Endothelial cell of umbilical vein (primary cell): ENCODE measurements at regions not wholly inside any gene's neighbourhood (a gene's known extent, or its start where the extent isn't known, plus 50 kb on each side); places are given as distances from the start of the nearest gene placed in this dataset.

Experiments
- BruUV-seq: library from RNA; stranded (reverse); fragments of 400-500 nt; replicated peaks from 2 replicates; lab custom pipeline; 2021; lab: Mats Ljungman, UMichigan
- CTCF ChIA-PET: fragments of 300-600, 350-600 bp; sonication (Branson Sonifier 250); formaldehyde crosslinking; loops from one replicate; lab custom pipeline; 2021; ENCODE audit warnings: antibody characterized with exemption, inconsistent platforms; lab: Charles Lee
- POLR2A ChIA-PET: fragments of 300-600, 350-600 bp; sonication (Branson Sonifier 250); formaldehyde crosslinking; loops from one replicate; lab custom pipeline; 2021; ENCODE audit warnings: antibody characterized with exemption, inconsistent platforms; lab: Charles Lee
- DNase-seq: peaks from one replicate; pipeline ENCODE4 v3.0.0-alpha.2; 2011; ENCODE audit warnings: low read depth, low spot score
- FAIRE-seq: peaks from 2 replicates; lab custom pipeline; 2011; peaks lifted over from hg19 to GRCh38; lab: Jason Lieb, UNC
- H2AFZ ChIP-seq: 2 replicates; pipeline ENCODE4 v1.6.0; 2012; ENCODE audit warnings: low read depth, low read length, control low read depth, inconsistent platforms
- H3K27ac ChIP-seq: 2 replicates; pipeline ENCODE4 v1.5.1; 2011; ENCODE audit warnings: low read depth, mild to moderate bottlenecking, control low read depth, low read length, moderate library complexity; ENCODE audit not compliant: insufficient read depth
- H3K27me3 ChIP-seq, 2 experiments: 2 replicates each; pipeline versions ENCODE4 v1.6.0 to v1.6.1; 2011; ENCODE audit warnings: low read length in 2 of 2, mixed read lengths in 1 of 2; ENCODE audit not compliant: control insufficient read depth in 2 of 2, insufficient read depth in 2 of 2
- H3K36me3 ChIP-seq, 2 experiments: 2 replicates in 1 of 2; 3 replicates in 1 of 2; pipeline ENCODE4 v1.5.1; 2011; ENCODE audit warnings: low read length in 2 of 2, mild to moderate bottlenecking in 1 of 2, moderate library complexity in 1 of 2; ENCODE audit not compliant: control insufficient read depth in 2 of 2, insufficient read depth in 2 of 2; ENCODE audit errors: extremely low read depth in 1 of 2
- H3K4me1 ChIP-seq: 3 replicates; pipeline ENCODE4 v1.5.1; 2011; ENCODE audit warnings: mild to moderate bottlenecking, low read length; ENCODE audit not compliant: control insufficient read depth, insufficient read depth; ENCODE audit errors: extremely low read depth
- H3K4me2 ChIP-seq: 2 replicates; pipeline ENCODE4 v1.6.1; 2011; ENCODE audit warnings: low read length, control low read depth, mixed read lengths; ENCODE audit not compliant: insufficient read depth
- H3K4me3 ChIP-seq, 3 experiments: fragments of 200-600 bp in 1 of 3; sonication (generic), shearing (Covaris generic) in 1 of 3; replicated peaks in 1 of 3; 2 replicates each; pipeline ENCODE4 v1.5.1; 2011 to 2016; ENCODE audit warnings: control low read depth in 3 of 3, low read length in 3 of 3, mild to moderate bottlenecking in 2 of 3, inconsistent platforms in 1 of 3, low read depth in 1 of 3, moderate library complexity in 1 of 3; ENCODE audit not compliant: insufficient read depth in 1 of 3
- H3K79me2 ChIP-seq: 2 replicates; pipeline ENCODE4 v1.6.0; 2012; ENCODE audit warnings: low read length, inconsistent platforms; ENCODE audit not compliant: control insufficient read depth, insufficient read depth
- H3K9ac ChIP-seq: replicated peaks from 2 replicates; pipeline ENCODE3; 2011; ENCODE audit warnings: low read length, control low read depth; ENCODE audit not compliant: insufficient read depth; ENCODE audit errors: extremely low read depth
- H3K9me1 ChIP-seq: replicated peaks from 3 replicates; pipeline ENCODE4 v1.6.0; 2011; ENCODE audit warnings: mild to moderate bottlenecking, low read length; ENCODE audit not compliant: control insufficient read depth, insufficient read depth; ENCODE audit errors: extremely low read depth
- H3K9me3 ChIP-seq: replicated peaks from 2 replicates; pipeline ENCODE4 v1.5.1; 2012; ENCODE audit warnings: low read length, inconsistent platforms; ENCODE audit not compliant: control insufficient read depth, insufficient read depth
- H4K20me1 ChIP-seq: replicated peaks from 2 replicates; pipeline ENCODE3; 2011; ENCODE audit warnings: mild to moderate bottlenecking, low read length; ENCODE audit not compliant: control insufficient read depth, insufficient read depth; ENCODE audit errors: extremely low read depth
- EZH2 ChIP-seq: IDR thresholded peaks from 2 replicates; pipeline ENCODE4 v1.6.1; 2012; ENCODE audit warnings: borderline replicate concordance, low read depth, mild to moderate bottlenecking, moderate library complexity, low read length, inconsistent platforms; ENCODE audit not compliant: severe bottlenecking
- FOS ChIP-seq: IDR thresholded peaks from 2 replicates; pipeline ENCODE4 v1.6.1; 2011; ENCODE audit warnings: mild to moderate bottlenecking, low read length, moderate library complexity, borderline replicate concordance; ENCODE audit not compliant: insufficient read depth
- GATA2 ChIP-seq: IDR thresholded peaks from 2 replicates; pipeline ENCODE4 v1.7.0; 2011; ENCODE audit warnings: low read depth, mild to moderate bottlenecking, moderate library complexity, mixed read lengths, low read length; ENCODE audit not compliant: insufficient read length, insufficient read depth
- JUN ChIP-seq: IDR thresholded peaks from 2 replicates; pipeline ENCODE4 v1.6.1; 2011; ENCODE audit warnings: borderline replicate concordance, low read depth; ENCODE audit not compliant: insufficient read length, insufficient read depth
- MYC ChIP-seq: IDR thresholded peaks from one replicate; pipeline ENCODE4 v1.6.1; 2011; ENCODE audit warnings: mild to moderate bottlenecking, low read depth, low read length
- POLR2A ChIP-seq: IDR thresholded peaks from 2 replicates; pipeline ENCODE4 v1.6.1; 2012; ENCODE audit warnings: low read depth, mild to moderate bottlenecking, control low read depth, low read length
- POLR2AphosphoS5 ChIP-seq: IDR thresholded peaks from 2 replicates; pipeline ENCODE4 v1.6.1; 2012; ENCODE audit warnings: low read depth, mild to moderate bottlenecking, control low read depth, low read length, moderate library complexity; ENCODE audit not compliant: insufficient read depth
- dilution Hi-C: fragments of 300-500 bp; cut with MboI; formaldehyde crosslinking; loops from one replicate; pipeline ENCODE4 v1.15.0; 2019; ENCODE audit warnings: low sequenced_read_pairs; ENCODE audit not compliant: extremely low pct_ligation_motif_present
- intact Hi-C: fragments of 100-400 bp; cut with micrococcal nuclease; formaldehyde crosslinking; loops from one replicate; pipeline ENCODE4 v1.10.0; 2022
- TF ChIP-seq, protein P1 (sequence below): IDR thresholded peaks from 2 replicates; pipeline ENCODE4 v1.6.1; 2011; ENCODE audit not compliant: insufficient read depth, insufficient read length
- TF ChIP-seq, protein P2 (sequence below), 2 donors: IDR thresholded peaks; 1 replicate in 1 of 2; 2 replicates in 1 of 2; pipeline ENCODE4 v1.5.1; 2011; ENCODE audit warnings: low read length in 2 of 2, mild to moderate bottlenecking in 2 of 2, moderate library complexity in 2 of 2, control low read depth in 1 of 2, inconsistent platforms in 1 of 2, low read depth in 1 of 2; ENCODE audit not compliant: insufficient read depth in 1 of 2; ENCODE audit errors: extremely low read depth in 1 of 2

DNA sequence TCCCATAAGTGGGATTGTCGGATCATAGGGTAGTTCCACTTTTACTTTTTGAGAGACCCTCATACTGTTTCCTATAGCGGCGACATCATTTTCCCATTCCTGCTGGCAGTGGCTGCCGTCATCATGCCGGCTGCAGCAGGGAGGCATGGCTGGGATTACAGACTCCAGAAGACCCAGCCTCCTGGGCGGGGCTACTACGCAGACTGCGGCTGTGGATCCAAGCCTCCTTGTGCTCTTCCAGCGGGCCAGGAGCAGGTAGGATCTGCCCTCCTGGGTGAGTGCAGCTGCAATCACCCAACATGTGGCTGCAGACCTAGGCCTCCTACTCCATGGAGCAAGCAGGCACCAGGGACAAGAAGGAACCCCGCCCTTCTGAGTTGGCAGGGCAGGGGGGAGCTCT is 359.2 kb downstream of the GALR1 start:
- Histone ChIP-seq H3K9ac (no peak overlapping the region), H3K27me3 (no peaks in the 10 kb centered on the region), H3K4me1 (no peaks in the 10 kb centered on the region), H4K20me1 (no peaks in the 10 kb centered on the region), H3K4me3 (no peak overlapping the region), H2AFZ (no peak overlapping the region), H3K27ac (no peak overlapping the region), H3K9me3 (peaks cover 6% of the 10 kb centered on the region), H3K4me2 (no peak overlapping the region), H3K36me3 (no peaks in the 10 kb centered on the region), H3K79me2 (no peaks in the 10 kb centered on the region), H3K9me1 (no peaks in the 10 kb centered on the region)
- ChIA-PET POLR2A (no interaction called here), CTCF (no interaction called here)
- dilution Hi-C loops (no loop called here), intact Hi-C loops (no loop called here)
- BruUV-seq = no TSS peak
- DNase-seq (no peak), FAIRE-seq (no peak)
- TF ChIP-seq GATA2 (no peak), MYC (no peak), EZH2 (no peak), JUN (no peak), FOS (no peak), POLR2AphosphoS5 (no peak), POLR2A (no peak)
- TF ChIP-seq, protein P1, sequence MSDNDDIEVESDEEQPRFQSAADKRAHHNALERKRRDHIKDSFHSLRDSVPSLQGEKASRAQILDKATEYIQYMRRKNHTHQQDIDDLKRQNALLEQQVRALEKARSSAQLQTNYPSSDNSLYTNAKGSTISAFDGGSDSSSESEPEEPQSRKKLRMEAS = no peak
- TF ChIP-seq, protein P2, sequence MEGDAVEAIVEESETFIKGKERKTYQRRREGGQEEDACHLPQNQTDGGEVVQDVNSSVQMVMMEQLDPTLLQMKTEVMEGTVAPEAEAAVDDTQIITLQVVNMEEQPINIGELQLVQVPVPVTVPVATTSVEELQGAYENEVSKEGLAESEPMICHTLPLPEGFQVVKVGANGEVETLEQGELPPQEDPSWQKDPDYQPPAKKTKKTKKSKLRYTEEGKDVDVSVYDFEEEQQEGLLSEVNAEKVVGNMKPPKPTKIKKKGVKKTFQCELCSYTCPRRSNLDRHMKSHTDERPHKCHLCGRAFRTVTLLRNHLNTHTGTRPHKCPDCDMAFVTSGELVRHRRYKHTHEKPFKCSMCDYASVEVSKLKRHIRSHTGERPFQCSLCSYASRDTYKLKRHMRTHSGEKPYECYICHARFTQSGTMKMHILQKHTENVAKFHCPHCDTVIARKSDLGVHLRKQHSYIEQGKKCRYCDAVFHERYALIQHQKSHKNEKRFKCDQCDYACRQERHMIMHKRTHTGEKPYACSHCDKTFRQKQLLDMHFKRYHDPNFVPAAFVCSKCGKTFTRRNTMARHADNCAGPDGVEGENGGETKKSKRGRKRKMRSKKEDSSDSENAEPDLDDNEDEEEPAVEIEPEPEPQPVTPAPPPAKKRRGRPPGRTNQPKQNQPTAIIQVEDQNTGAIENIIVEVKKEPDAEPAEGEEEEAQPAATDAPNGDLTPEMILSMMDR (IDR thresholded peaks at IDR 0.05; ENCODE audit: extremely low read depth in 1 of 2, insufficient read depth in 1 of 2, low read depth in 1 of 2, low read length in 2 of 2) = no peak
